CD4-positive, alpha-beta T cell (primary cell): ENCODE measurements at regions not wholly inside any gene's neighbourhood (a gene's known extent, or its start where the extent isn't known, plus 50 kb on each side); places are given as distances from the start of the nearest gene placed in this dataset.

Source experiments
- ATAC-seq: fragments of 200-7000 bp; cut with Tn5 transposase; one replicate; pipeline ENCODE4 v1.10.0; 2022; ENCODE audit warnings: mild to moderate bottlenecking; ENCODE audit not compliant: poor library complexity
- CTCF ChIA-PET: fragments of 350-600 bp; sonication (Branson Sonifier 250); formaldehyde crosslinking; loops from one replicate; lab custom pipeline; 2021; ENCODE audit warnings: antibody characterized with exemption, inconsistent platforms; lab: Charles Lee
- POLR2A ChIA-PET: fragments of 350-600 bp; sonication (Branson Sonifier 250); formaldehyde crosslinking; loops from one replicate; lab custom pipeline; 2021; ENCODE audit warnings: antibody characterized with exemption, inconsistent platforms; lab: Charles Lee
- DNase-seq, 14 experiments: peaks; one replicate each; pipeline ENCODE4 v3.0.0-alpha.2; 2013 to 2020; ENCODE audit warnings: mixed read lengths in 2 of 14
- H3K27ac ChIP-seq, 2 donors: one replicate each; pipeline versions ENCODE4 v1.5.1 to v1.7.0; 2013; ENCODE audit warnings: low read length in 2 of 2, low read depth in 1 of 2, mild to moderate bottlenecking in 1 of 2
- H3K27me3 ChIP-seq, 2 experiments: 1 replicate in 1 of 2; 2 replicates in 1 of 2; pipeline versions ENCODE4 v1.6.1 to v1.7.0; 2013; ENCODE audit warnings: low read length in 2 of 2, control low read depth in 1 of 2, mild to moderate bottlenecking in 1 of 2, moderate library complexity in 1 of 2; ENCODE audit not compliant: insufficient read depth in 2 of 2, control insufficient read depth in 1 of 2
- H3K36me3 ChIP-seq: one replicate; pipeline ENCODE4 v1.6.1; 2013; ENCODE audit warnings: low read length, control low read depth; ENCODE audit not compliant: insufficient read depth
- H3K4me1 ChIP-seq: one replicate; pipeline ENCODE4 v1.6.1; 2013; ENCODE audit warnings: low read length, control low read depth; ENCODE audit not compliant: insufficient read depth
- H3K4me3 ChIP-seq: one replicate; pipeline ENCODE4 v1.5.1; 2013; ENCODE audit warnings: mild to moderate bottlenecking, low read length, moderate library complexity
- H3K9me3 ChIP-seq, 2 experiments: 1 replicate in 1 of 2; 2 replicates in 1 of 2; pipeline versions ENCODE4 v1.6.1 to v1.7.0; 2013; ENCODE audit warnings: low read length in 2 of 2, mild to moderate bottlenecking in 2 of 2, control low read depth in 1 of 2, moderate library complexity in 1 of 2; ENCODE audit not compliant: control insufficient read depth in 1 of 2, insufficient read depth in 1 of 2
- H3K27ac Mint-ChIP-seq: one replicate; pipeline ENCODE4 v1.8.0; 2020; ENCODE audit warnings: mixed read lengths
- H3K27me3 Mint-ChIP-seq: one replicate; pipeline ENCODE4 v1.8.0; 2021; ENCODE audit warnings: mixed read lengths
- H3K36me3 Mint-ChIP-seq: one replicate; pipeline ENCODE4 v1.8.0; 2021; ENCODE audit warnings: low read depth, mixed read lengths
- H3K4me1 Mint-ChIP-seq: one replicate; pipeline ENCODE4 v1.8.0; 2021; ENCODE audit warnings: low read depth, mixed read lengths
- H3K4me3 Mint-ChIP-seq: one replicate; pipeline ENCODE4 v1.8.0; 2020; ENCODE audit warnings: mild to moderate bottlenecking, mixed read lengths
- H3K9me3 Mint-ChIP-seq: one replicate; pipeline ENCODE4 v1.8.0; 2020; ENCODE audit warnings: mixed read lengths
- CTCF ChIP-seq: fragments of 200-600 bp; IDR thresholded peaks from one replicate; pipeline ENCODE4 v1.8.0; 2022; ENCODE audit warnings: antibody characterized with exemption, mild to moderate bottlenecking
- intact Hi-C, 2 experiments: fragments of 100-400 bp; cut with DNase I in 1 of 2; cut with micrococcal nuclease in 1 of 2; formaldehyde crosslinking; loops; one replicate each; pipeline versions ENCODE4 v1.15.1 to v1.9.0; 2023 to 2025; cut with DNase I, micrococcal nuclease

- Histone ChIP-seq H3K27me3 (no peaks in the 10 kb centered on the region), H3K36me3 (no peaks in the 10 kb centered on the region), H3K4me3 (no peak overlapping the region), H3K9me3 (no peaks in the 10 kb centered on the region), H3K4me1 (no peaks in the 10 kb centered on the region), H3K27ac (no peak overlapping the region)
- ATAC-seq (no peak), DNase-seq (no peak)
- peaks cover 6% of the 10 kb centered on the region for H3K9me3 Mint-ChIP-seq
- H3K4me1 Mint-ChIP-seq: no peaks in the 10 kb centered on the region
- ChIA-PET CTCF (no interaction called here), POLR2A (no interaction called here)
- no peaks in the 10 kb centered on the region for H3K27me3 Mint-ChIP-seq
- no peak overlapping the region for H3K4me3 Mint-ChIP-seq
- H3K27ac Mint-ChIP-seq: no peak overlapping the region
- no peaks in the 10 kb centered on the region for H3K36me3 Mint-ChIP-seq
- intact Hi-C loops: no loop called here
- TF ChIP-seq CTCF: no peak
Measured at GRCh38 chr5:15326471-15326870, 173.5 kb upstream of the FBXL7 start.

- H3K4me3 Mint-ChIP-seq: no peak overlapping the region
- no peaks in the 10 kb centered on the region for H3K4me1 Mint-ChIP-seq
- H3K27me3 Mint-ChIP-seq: no peaks in the 10 kb centered on the region
- CTCF ChIA-PET: no interaction called here
- intact Hi-C loops: no loop called here
- H3K9me3 Mint-ChIP-seq: peaks cover 4% of the 10 kb centered on the region
- POLR2A ChIA-PET: no interaction called here
- no peak for TF ChIP-seq CTCF
- H3K4me3 ChIP-seq: no peak overlapping the region
- ATAC-seq (no peak), DNase-seq (no peak)
- no peaks in the 10 kb centered on the region for H3K36me3 Mint-ChIP-seq
- H3K27me3 ChIP-seq: no peaks in the 10 kb centered on the region
- no peak overlapping the region for H3K27ac ChIP-seq
- H3K9me3 ChIP-seq: no peaks in the 10 kb centered on the region
- H3K4me1 ChIP-seq: no peaks in the 10 kb centered on the region
- H3K27ac Mint-ChIP-seq: no peak overlapping the region
- no peaks in the 10 kb centered on the region for H3K36me3 ChIP-seq
Measured at GRCh38 chr5:15322421-15322820, 177.6 kb upstream of the FBXL7 start.

GRCh38 chr5:15321776-15322175 lies 178.2 kb upstream of the FBXL7 start:
- no peak overlapping the region for H3K4me3 ChIP-seq
- POLR2A ChIA-PET: no interaction called here
- no peaks in the 10 kb centered on the region for H3K27me3 ChIP-seq
- TF ChIP-seq CTCF: no peak
- Mint-ChIP-seq H3K4me3 (no peak overlapping the region), H3K4me1 (no peaks in the 10 kb centered on the region), H3K36me3 (no peaks in the 10 kb centered on the region), H3K27me3 (no peaks in the 10 kb centered on the region), H3K27ac (no peak overlapping the region), H3K9me3 (peaks cover 4% of the 10 kb centered on the region)
- CTCF ChIA-PET: no interaction called here
- H3K27ac ChIP-seq: no peak overlapping the region
- no peaks in the 10 kb centered on the region for H3K9me3 ChIP-seq
- H3K4me1 ChIP-seq: no peaks in the 10 kb centered on the region
- H3K36me3 ChIP-seq: no peaks in the 10 kb centered on the region
- intact Hi-C loops: no loop called here
- ATAC-seq (no peak), DNase-seq (no peak)
